MV-4-11 (cell line): ENCODE measurements at regions not wholly inside any gene's neighbourhood (a gene's known extent, or its start where the extent isn't known, plus 50 kb on each side); places are given as distances from the start of the nearest gene placed in this dataset.
"Not testable (repeated sequence)": the region's sequence is repeated elsewhere in the genome, so short reads cannot be mapped to it uniquely, and the experiment has no call there.

Source experiments
- DNase-seq: peaks from one replicate; lab custom pipeline; 2025; lab: John Stamatoyannopoulos, UW

- no peak for DNase-seq
These were observed 301.1 kb upstream of the COBL start for GRCh38 chr7:51617686-51618085.

- DNase-seq = no peak
These were observed 297.3 kb upstream of the COBL start for GRCh38 chr7:51613911-51614357.

- no peak for DNase-seq
These were observed 295.3 kb upstream of the COBL start for GRCh38 chr7:51611937-51612336.

GRCh38 chr7:51607447-51607846 lies 290.8 kb upstream of the COBL start:
- no peak for DNase-seq

GRCh38 chr7:51606601-51607154 lies 290.1 kb upstream of the COBL start:
- DNase-seq = no peak

GRCh38 chr7:51602376-51602775 lies 285.8 kb upstream of the COBL start:
- no peak for DNase-seq

GRCh38 chr7:51601461-51601860 lies 284.9 kb upstream of the COBL start:
- DNase-seq = no peak

GRCh38 chr7:51599935-51600334 lies 283.3 kb upstream of the COBL start:
- DNase-seq = not testable (repeated sequence)

- DNase-seq = peak; percentile 10
These were observed 277.0 kb upstream of the COBL start for GRCh38 chr7:51593628-51594027.

- DNase-seq = no peak
These were observed 276.4 kb upstream of the COBL start for GRCh38 chr7:51592842-51593599.

- DNase-seq = no peak
These were observed 274.6 kb upstream of the COBL start for GRCh38 chr7:51591223-51591622.

- no peak for DNase-seq
These were observed 274.1 kb upstream of the COBL start for GRCh38 chr7:51590746-51591145.

GRCh38 chr7:51589111-51589510 lies 272.5 kb upstream of the COBL start:
- DNase-seq = no peak

GRCh38 chr7:51587604-51588003 lies 271.0 kb upstream of the COBL start:
- no peak for DNase-seq

- no peak for DNase-seq
These were observed 260.8 kb upstream of the COBL start for GRCh38 chr7:51577390-51577789.

- no peak for DNase-seq
These were observed 253.0 kb upstream of the COBL start for GRCh38 chr7:51569581-51569980.

- no peak for DNase-seq
These were observed 252.6 kb upstream of the COBL start for GRCh38 chr7:51569176-51569575.

- DNase-seq = no peak
These were observed 234.5 kb upstream of the COBL start for GRCh38 chr7:51551070-51551469.

GRCh38 chr7:51545131-51545530 lies 228.5 kb upstream of the COBL start:
- no peak for DNase-seq

GRCh38 chr7:51543801-51544553 lies 227.4 kb upstream of the COBL start:
- no peak for DNase-seq

GRCh38 chr7:51540906-51541305 lies 224.3 kb upstream of the COBL start:
- not testable (repeated sequence) for DNase-seq

- no peak for DNase-seq
These were observed 223.2 kb upstream of the COBL start for GRCh38 chr7:51539840-51540239.

- DNase-seq = no peak
These were observed 211.6 kb upstream of the COBL start for GRCh38 chr7:51528172-51528571.
